ENCODE measurements at regions not wholly inside any gene's neighbourhood (a gene's known extent, or its start where the extent isn't known, plus 50 kb on each side); places are given as distances from the start of the nearest gene placed in this dataset.
A peak's percentile ranks its signal among the peaks of the same experiment; 100 is the strongest.
"Not testable (repeated sequence)": the region's sequence is repeated elsewhere in the genome, so short reads cannot be mapped to it uniquely, and the experiment has no call there.

DNA sequence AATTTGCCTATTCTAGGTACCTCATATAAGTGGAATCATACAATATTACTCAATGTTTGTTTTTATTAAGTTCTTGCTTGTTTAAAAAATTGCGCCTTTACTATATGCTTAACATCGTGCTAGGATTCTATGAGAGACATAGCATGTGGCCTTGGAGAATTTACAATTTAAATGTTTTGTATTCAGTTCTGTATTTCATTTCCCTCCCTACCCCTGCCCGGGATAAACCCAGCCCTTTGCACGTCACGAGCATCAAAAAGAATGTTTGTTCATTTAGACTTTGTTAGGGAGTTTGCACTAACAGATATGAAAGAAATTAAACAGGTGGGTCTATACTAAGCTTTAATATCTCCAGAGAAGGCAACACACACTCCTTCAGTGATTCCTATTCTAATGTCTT is 75.7 kb downstream of the C18orf54 start:
- DNase-seq = no peak

- no peak for DNase-seq
Observed at GRCh38 chr18:54433857-54434256, 76.2 kb downstream of the C18orf54 start.

DNA sequence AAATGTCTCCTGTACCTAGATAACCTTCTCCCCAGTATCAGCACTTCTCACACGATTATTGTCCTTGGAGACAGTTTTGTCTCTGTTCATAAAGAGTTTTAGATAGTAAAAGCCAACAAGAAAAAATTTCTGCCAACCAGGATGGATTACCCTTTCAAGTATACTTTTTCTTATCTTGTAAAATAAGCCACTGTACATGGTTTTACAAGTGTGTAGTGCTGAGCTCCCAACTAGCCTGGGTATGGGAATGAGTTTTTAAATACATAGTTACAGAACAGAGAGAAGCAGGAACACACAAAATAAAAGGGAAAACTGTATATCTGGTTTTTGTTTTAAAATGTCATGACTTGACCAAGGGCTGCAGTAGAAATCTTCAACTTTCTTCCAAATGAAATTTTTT is 76.7 kb downstream of the C18orf54 start:
- no peak for DNase-seq

- DNase-seq = no peak
Observed at GRCh38 chr18:54436501-54436900, 78.8 kb downstream of the C18orf54 start.

GRCh38 chr18:54440292-54440691 is 82.6 kb downstream of the C18orf54 start:
- DNase-seq = peak; percentile 11

DNA sequence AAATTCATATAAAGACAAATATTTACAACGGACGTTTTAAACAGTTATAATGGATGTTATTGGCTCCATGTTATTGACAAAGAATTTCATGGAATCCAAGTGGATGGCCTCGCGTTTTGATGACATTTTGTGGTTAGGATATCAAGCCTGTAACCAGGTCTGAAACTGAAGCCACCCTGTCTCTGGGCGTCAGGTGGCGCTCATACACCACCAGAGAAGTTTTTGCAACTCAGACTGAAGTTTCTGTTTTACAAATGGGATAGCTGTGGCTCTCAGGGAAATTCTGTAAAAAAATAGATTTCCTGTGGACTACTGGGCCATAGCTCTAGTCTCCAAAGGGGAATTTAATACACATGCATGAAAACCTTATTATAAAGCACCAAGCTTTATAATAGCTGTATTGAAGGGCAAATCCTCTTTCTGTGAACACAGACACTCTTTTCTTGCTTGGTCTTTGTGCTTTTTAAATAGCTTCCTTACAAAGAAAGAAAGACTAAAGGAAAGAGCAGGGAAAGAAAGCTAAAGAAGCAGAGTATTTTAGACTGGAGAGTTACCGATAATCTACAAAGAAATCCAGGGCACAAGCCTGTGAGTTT is 86.7 kb downstream of the C18orf54 start:
- peak; percentile 80 for DNase-seq

DNA sequence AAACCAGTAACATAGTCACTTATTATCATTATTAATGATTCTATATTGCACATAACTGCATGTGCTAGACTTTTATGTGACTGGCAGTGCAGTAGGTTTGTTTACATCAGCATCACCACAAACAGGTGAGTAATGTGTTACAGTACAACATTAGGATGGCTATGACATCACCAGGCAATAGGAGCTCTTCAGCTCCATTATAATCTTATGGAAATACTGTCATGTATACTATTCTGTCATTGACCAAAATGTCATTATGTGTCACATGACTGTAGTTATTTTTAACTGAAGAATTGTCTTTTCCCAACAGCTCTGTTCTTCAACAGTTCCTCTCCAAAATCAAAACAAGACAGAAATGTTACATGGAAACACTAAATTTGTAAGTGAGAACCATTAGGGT is 96.3 kb downstream of the C18orf54 start:
- DNase-seq = no peak

DNA sequence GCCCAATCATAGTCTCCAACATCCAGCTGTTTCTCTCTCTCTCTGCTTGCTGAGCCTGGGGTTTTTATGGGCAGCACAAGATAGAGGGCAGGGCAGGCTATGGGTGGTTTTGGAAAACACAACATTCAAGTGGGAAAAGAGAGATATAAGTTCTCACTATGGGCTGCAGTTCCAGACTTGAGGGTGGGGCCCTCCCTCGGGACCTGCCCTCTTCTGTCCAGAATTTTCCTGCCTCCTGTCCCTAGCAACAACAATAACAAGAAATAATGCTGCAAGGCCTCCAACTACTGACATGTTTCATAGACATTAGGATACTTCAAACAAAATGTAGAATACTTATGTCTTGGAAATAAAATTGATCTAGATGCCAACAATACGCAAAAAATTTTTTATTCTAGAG is 107.8 kb downstream of the C18orf54 start:
- DNase-seq = no peak

GRCh38 chr18:54466248-54467005 is 108.7 kb downstream of the C18orf54 start:
- DNase-seq = no peak

- DNase-seq = peak; percentile 13
Observed at GRCh38 chr18:54479365-54479764, 111.7 kb upstream of the DYNAP start.

- no peak for DNase-seq
Observed at GRCh38 chr18:54480616-54481015, 110.4 kb upstream of the DYNAP start.

DNA sequence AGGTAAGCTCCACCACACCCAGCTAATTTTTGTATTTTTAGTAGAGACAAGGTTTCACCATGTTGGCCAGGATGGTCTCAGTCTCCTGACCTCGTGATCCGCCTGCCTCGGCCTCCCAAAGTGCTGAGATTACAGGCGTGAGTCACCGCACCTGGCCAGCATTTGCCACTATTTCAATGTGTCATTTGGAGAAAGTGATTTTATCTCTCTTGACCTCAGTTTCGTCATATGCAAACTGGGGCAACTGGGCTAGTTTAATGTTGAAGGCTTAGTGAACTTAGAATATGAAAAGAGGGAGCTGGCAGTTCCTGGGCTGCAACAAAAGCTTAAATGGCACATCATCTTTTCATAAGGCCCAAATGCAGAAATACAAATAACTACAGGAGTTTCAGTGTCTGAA is 88.6 kb upstream of the DYNAP start:
- not testable (repeated sequence) for DNase-seq

- DNase-seq = no peak
Observed at GRCh38 chr18:54503131-54503894, 87.7 kb upstream of the DYNAP start.

GRCh38 chr18:54506516-54507261 is 84.4 kb upstream of the DYNAP start:
- no peak for DNase-seq

DNA sequence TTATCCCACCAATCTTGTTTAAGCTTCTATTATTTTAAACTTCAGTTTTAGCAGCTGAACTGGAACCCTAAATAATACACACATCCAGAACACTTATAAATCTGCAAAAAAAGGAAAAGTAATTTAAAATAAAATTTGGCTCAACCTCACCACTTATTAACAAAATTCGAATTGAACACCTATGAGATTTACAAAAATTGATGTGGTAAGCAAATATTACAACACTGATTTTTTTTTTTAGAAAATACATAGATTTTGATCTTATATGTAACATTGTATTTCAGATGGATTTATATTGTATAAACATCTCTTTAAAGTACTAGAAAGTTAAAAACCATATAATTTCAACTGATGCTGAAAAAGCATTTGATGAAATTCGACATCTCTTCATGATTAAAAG is 81.3 kb upstream of the DYNAP start:
- DNase-seq = no peak

DNA sequence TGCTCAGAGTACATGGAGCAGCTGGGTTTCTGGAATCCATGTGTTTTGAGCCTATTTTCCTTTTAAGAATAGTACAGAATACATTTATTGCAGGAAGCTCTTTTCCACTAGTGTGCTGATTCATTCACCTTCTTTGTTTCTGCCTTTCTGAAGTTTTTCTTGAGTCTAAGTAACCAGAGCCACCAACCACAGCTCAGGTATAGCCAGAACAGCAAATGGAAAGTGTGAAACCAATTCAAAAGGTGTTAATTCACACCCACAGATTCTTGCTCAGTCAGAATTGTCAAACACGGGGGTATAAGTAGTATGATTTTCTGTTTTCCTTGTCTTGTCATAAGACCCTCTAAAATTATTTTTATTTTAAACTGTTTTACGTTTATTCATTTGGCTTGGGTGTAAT is 75.9 kb upstream of the DYNAP start:
- DNase-seq = no peak

DNA sequence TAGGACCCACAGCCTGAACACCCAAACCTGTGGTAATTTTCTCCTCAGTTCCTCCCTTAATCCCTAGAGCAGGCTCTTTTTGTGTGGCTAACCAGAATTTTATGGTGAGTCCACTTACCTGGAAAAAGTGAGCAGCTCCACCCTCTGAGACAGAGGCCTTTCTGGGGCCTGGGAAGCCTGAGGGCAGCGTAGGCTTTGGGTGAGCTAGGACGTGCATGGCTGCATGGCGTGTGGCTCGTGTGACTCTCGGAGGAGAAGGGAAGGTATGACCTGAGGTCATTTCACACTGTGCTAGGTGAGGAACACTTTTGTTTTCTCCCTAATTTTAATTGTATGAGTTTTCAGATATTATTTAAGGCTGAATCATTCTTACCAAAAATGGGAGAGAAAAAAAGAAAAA is 73.5 kb upstream of the DYNAP start:
- no peak for DNase-seq

GRCh38 chr18:54521846-54522245 is 69.2 kb upstream of the DYNAP start:
- DNase-seq = no peak

DNA sequence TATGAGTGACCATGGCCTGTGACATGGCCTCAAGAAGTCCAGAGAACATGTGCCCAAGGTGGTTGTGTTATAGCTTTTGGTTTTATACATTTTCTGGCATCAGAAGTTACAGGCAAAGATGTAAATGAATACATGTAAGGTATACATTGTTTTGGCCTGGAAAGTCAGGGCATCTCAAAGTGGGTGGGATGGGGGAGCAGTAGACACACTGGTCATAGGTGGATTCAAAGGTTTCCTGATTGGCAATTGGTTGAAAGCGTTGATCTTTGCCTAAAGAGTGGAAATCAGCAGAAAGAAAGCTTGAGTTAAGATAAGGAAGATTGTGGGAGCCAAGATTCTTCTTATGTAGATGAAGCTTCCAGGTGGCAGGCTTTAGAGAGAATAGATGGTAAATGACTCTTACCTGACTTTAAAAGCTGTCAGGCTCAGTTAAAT is 62.1 kb upstream of the DYNAP start:
- DNase-seq = no peak

GRCh38 chr18:54529444-54529843 is 61.6 kb upstream of the DYNAP start:
- DNase-seq = no peak

GRCh38 chr18:54530285-54530684 is 60.8 kb upstream of the DYNAP start:
- DNase-seq = no peak

GRCh38 chr18:54531402-54532065 is 59.5 kb upstream of the DYNAP start:
- DNase-seq = no peak
